ENCODE measurements at regions not wholly inside any gene's neighbourhood (a gene's known extent, or its start where the extent isn't known, plus 50 kb on each side); places are given as distances from the start of the nearest gene placed in this dataset.
A peak's percentile ranks its signal among the peaks of the same experiment; 100 is the strongest.
"Not testable (repeated sequence)": the region's sequence is repeated elsewhere in the genome, so short reads cannot be mapped to it uniquely, and the experiment has no call there.

DNA sequence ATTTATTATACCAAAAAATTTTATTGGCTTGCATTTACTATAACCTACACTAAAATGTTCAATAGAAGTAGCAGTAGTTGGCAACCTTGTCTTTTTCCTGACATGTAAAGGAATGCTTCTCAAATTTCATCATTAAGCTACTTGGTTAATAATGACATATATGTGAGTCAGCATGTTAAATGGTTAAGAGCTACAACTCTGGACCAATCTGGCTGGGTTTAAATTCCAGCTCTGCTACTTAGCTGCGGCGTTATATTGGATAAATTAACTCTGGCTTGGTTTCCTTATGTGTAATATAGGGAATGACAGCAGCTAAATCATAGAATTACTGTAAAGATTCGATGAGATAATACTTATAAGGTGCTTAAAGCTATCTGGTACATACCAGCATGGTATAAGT, 53.7 kb upstream of the OTOGL start:
- in situ Hi-C loops (cut with MboI; ENCODE audit: low pct_unique_long_range_greater_than_20kb, low sequenced_read_pairs), result no loop called here
- DNase-seq, result no peak

DNA sequence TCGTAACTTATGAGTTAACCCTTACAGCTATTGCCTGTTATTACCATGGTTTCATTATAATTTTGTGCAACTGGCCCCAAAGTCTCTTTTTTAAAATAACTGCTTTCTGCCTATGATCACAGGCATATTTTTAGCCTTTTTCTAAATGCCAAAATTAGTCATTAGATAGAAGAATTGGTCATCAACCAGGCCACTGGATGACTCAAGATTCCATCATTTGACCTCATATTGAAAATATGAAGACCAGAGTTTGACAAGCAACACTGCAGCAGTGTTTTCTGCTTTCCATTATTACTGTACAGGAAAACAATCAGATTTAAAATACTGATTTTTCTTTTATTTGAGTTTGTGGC, 54.7 kb upstream of the OTOGL start:
- no peak for DNase-seq

DNA sequence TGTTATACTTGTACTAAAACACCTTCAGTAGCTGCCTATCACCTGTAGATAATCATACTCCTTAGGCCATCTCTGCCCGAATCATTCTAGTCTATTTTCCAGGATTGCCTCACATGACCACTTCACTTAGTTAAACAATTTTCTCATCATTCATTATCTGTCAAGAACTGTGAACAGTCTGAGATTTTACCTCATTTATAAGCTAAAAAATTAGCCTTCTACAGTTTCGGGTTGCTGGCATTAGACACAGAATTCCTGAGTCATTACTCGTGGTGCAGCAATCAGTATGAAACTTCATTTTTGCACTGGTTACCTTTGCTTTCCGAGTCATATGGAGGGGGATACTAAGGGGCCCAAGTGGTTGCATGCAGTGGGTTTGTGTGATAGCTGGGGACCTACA, 57.6 kb upstream of the OTOGL start:
- in situ Hi-C loops (cut with MboI; ENCODE audit: low pct_unique_long_range_greater_than_20kb, low sequenced_read_pairs), result no loop called here
- DNase-seq, result no peak

More for the DNA sequence above, 54.7 kb upstream of the OTOGL start:
- in situ Hi-C loops (cut with MboI; ENCODE audit: low pct_unique_long_range_greater_than_20kb, low sequenced_read_pairs), result no loop called here

GRCh38 chr12:80041071-80041470, 58.3 kb upstream of the OTOGL start:
- in situ Hi-C loops (cut with MboI; ENCODE audit: low pct_unique_long_range_greater_than_20kb, low sequenced_read_pairs), result no loop called here
- DNase-seq, result no peak

- DNase-seq, result peak; percentile 7
- in situ Hi-C loops (cut with MboI; ENCODE audit: low pct_unique_long_range_greater_than_20kb, low sequenced_read_pairs), result no loop called here
These were observed 59.1 kb upstream of the OTOGL start for GRCh38 chr12:80040075-80040738.

DNA sequence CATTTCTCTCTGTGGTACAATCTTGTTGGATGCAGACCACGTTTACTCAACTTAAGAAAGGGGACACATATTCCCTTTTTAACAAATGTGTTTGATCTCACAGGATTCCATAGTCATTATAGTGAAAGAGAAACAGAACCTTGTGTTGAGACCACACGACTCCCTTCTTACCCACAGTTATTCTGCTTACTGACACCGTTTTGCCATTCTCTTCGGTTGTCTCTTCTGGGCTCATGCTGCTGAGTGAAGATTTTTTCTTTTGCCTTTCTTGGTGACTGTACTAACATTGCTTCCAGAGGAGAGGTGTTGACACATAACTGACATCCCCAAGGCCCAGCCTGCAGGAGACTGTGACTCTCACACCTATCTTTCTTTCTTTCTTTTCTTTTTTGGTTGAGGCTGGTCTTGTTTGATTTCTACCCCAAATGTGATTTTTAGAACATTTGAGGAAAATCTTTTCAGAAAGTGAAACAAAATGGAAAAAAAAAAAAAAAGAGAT, 61.2 kb upstream of the OTOGL start:
- DNase-seq, result no peak

DNA sequence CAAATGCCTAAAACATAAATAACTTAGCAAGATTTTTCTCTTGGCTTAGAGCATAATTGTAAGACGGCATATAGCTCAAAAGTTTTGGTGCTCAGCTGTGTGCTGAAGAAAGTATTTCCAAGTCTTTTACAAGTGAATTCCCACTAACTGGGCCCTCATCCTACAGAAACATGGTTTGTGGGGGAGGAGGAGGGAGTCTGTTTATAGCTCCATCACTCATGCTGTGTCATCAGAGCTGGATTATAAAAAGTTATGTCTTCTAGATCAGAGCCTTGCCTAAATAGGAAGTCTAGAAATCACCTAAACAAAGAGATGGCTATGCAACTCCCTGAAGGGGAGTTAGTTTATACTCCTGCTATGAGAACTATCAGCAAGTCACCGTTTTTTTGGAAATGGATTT, 65.9 kb upstream of the OTOGL start:
- DNase-seq, result no peak
- in situ Hi-C loops (cut with MboI; ENCODE audit: low pct_unique_long_range_greater_than_20kb, low sequenced_read_pairs), result no loop called here

More for the DNA sequence above, 61.2 kb upstream of the OTOGL start:
- in situ Hi-C loops (cut with MboI; ENCODE audit: low pct_unique_long_range_greater_than_20kb, low sequenced_read_pairs), result no loop called here

DNA sequence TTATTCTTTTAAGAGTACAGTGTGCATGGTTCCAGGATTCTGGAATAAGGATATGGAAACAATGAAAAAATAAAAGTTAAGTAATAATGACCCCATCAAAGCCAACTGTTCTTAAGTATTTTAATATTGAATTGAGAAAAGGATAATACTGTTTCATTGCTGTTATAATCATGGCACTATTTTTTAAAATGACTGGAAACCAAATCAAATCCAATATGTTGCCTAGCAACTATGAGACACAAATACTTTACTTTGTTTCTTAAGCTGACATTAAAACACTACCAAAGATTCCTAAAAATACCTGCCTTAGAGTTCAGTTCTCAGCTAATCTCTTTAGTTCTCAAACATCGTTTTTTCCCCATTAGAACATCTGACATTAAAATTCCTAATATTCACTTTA, 66.4 kb upstream of the OTOGL start:
- in situ Hi-C loops (cut with MboI; ENCODE audit: low pct_unique_long_range_greater_than_20kb, low sequenced_read_pairs), result no loop called here
- DNase-seq, result no peak

- in situ Hi-C loops (cut with MboI; ENCODE audit: low pct_unique_long_range_greater_than_20kb, low sequenced_read_pairs), result no loop called here
- no peak for DNase-seq
These were observed 68.1 kb upstream of the OTOGL start for GRCh38 chr12:80031229-80031628.

DNA sequence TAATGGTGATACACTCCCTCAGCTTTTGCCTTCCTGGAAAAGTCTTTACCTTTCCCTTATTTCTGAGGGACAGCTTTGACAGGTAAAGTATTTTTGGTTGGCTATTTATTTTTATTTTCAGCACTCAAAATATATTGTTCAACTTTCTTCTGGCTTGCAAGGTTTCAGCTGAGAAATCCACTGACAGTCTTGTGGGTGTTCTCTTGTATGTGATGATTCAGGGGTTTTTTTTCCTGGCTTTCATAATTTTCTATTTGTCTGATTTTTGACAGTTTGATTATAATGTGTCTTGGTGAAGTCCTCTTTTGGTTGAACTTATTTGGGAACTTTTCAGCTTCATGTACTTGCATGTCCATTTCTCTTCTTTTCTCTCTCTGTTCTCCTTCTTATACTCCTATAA, 73.7 kb upstream of the OTOGL start:
- no peak for DNase-seq
- in situ Hi-C loops (cut with MboI; ENCODE audit: low pct_unique_long_range_greater_than_20kb, low sequenced_read_pairs), result no loop called here

GRCh38 chr12:80019691-80020090, 79.6 kb upstream of the OTOGL start:
- DNase-seq, result no peak
- in situ Hi-C loops (cut with MboI; ENCODE audit: low pct_unique_long_range_greater_than_20kb, low sequenced_read_pairs), result no loop called here

GRCh38 chr12:80018119-80018518, 81.2 kb upstream of the OTOGL start:
- DNase-seq, result no peak
- in situ Hi-C loops (cut with MboI; ENCODE audit: low pct_unique_long_range_greater_than_20kb, low sequenced_read_pairs), result no loop called here

- in situ Hi-C loops (cut with MboI; ENCODE audit: low pct_unique_long_range_greater_than_20kb, low sequenced_read_pairs), result no loop called here
- no peak for DNase-seq
These were observed 82.0 kb upstream of the OTOGL start for GRCh38 chr12:80017261-80017870.

DNA sequence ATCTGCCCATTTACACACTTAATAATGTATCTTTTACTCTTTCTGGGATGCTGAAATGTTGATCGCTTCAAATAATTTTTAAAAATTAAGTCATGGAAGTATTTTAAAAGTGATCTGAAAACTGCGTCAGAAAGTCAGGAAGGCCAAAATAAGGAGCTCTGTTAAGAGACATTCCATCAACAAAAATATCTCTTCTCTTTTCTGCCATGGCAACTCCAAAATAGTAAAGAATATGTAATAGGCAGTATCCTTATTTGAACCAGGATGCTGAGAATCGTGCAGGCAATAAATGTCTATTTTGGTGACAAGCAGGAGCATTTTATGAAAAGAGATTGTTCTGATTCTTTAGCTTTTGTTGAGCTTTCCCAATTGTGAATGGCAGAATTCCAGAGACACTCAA, 81.8 kb upstream of the PPP1R12A start:
- in situ Hi-C loops (cut with MboI; ENCODE audit: low pct_unique_long_range_greater_than_20kb, low sequenced_read_pairs), result no loop called here
- no peak for DNase-seq

DNA sequence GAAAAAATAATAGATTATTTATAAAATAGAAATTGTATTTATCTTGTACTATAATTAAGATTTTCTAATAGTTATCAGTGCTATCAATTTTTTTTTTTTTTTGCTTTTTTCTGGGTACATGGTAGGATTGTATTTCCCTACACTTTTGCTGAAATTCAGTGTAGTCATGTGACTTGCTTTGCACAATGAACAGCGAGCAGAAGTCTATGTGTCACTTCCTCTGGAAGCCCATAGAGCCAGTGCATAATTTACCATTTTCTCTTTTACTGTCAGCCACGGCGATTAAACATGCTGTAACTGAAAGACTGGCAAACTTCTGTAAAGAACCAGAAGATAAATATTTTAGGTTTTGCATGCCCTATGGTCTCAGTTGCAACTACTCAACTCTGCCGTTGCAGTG, 80.8 kb upstream of the PPP1R12A start:
- no peak for DNase-seq
- in situ Hi-C loops (cut with MboI; ENCODE audit: low pct_unique_long_range_greater_than_20kb, low sequenced_read_pairs), result no loop called here

GRCh38 chr12:80003744-80004143, 68.8 kb upstream of the PPP1R12A start:
- DNase-seq; in situ Hi-C loops (cut with MboI; ENCODE audit: low pct_unique_long_range_greater_than_20kb, low sequenced_read_pairs): not testable (repeated sequence)

- in situ Hi-C loops (cut with MboI; ENCODE audit: low pct_unique_long_range_greater_than_20kb, low sequenced_read_pairs), result no loop called here
- DNase-seq, result no peak
These were observed 66.7 kb upstream of the PPP1R12A start for GRCh38 chr12:80001562-80001961.

GRCh38 chr12:80000831-80001230, 65.9 kb upstream of the PPP1R12A start:
- no peak for DNase-seq
- in situ Hi-C loops (cut with MboI; ENCODE audit: low pct_unique_long_range_greater_than_20kb, low sequenced_read_pairs), result no loop called here

DNA sequence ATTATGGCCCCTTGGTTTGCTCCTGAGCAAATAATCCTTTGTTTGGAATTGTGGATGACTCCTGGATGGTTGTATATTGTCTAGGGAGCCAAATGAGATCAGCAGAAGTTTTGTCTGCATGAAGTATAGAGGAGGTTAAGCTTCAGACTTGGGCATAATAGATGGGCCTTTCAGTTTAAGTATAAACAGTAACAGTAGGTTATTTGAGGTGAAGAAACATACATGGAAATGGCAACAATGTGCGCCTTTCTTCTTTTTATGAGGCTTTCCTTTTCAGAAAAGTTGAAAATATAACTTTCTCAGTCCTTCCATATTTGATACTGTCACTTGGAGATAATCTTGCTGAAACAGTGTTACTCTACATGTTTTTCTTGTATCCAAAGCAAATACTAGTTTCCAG, 63.7 kb upstream of the PPP1R12A start:
- in situ Hi-C loops (cut with MboI; ENCODE audit: low pct_unique_long_range_greater_than_20kb, low sequenced_read_pairs), result no loop called here
- DNase-seq, result no peak

DNA sequence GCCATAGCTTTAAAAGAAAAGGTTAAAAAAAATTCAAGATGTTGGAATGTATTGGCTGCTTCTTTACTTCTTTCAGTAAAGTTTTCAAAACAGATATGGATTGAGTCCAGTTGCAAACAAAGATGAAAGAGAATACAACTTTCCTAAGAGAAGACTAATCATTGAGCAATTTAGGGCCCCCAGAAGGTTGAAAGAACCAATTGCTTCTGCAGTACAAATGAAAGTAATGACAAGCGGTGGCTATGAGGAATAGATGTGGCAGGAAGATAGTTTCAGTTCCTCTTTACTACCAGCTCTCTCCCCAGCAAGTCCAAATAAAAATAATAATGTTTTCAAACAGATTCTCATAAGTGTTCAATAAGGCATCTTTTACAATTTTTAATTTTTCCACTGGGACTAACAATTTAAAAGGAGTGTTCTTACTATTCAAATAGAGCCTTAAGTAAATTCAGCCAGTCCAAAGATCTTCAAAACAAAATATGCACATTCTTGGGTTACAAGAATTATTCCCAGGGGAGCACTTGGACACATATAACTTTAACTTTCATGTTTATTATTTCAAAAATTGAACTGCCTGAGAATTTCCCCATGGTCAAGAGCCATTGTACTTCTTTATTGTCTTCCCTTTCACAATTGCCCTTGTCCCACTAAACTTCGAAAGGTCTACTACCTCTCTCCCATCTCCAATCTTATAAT, 62.3 kb upstream of the PPP1R12A start:
- in situ Hi-C loops (cut with MboI; ENCODE audit: low pct_unique_long_range_greater_than_20kb, low sequenced_read_pairs), result no loop called here
- DNase-seq, result peak; percentile 67
